ENCODE measurements at regions not wholly inside any gene's neighbourhood (a gene's known extent, or its start where the extent isn't known, plus 50 kb on each side); places are given as distances from the start of the nearest gene placed in this dataset.

GRCh38 chr2:192298664-192299063 lies 103.9 kb upstream of the TMEFF2 start:
- H3K27ac ChIP-seq (ENCODE audit: low read length in 2 of 2) = no peak overlapping the region
- intact Hi-C loops (cut with micrococcal nuclease) = no loop called here
- H3K27me3 Mint-ChIP-seq = no peaks in the 10 kb centered on the region
- no peak for DNase-seq
- H3K27ac Mint-ChIP-seq = no peak overlapping the region
- TF ChIP-seq, protein P1, sequence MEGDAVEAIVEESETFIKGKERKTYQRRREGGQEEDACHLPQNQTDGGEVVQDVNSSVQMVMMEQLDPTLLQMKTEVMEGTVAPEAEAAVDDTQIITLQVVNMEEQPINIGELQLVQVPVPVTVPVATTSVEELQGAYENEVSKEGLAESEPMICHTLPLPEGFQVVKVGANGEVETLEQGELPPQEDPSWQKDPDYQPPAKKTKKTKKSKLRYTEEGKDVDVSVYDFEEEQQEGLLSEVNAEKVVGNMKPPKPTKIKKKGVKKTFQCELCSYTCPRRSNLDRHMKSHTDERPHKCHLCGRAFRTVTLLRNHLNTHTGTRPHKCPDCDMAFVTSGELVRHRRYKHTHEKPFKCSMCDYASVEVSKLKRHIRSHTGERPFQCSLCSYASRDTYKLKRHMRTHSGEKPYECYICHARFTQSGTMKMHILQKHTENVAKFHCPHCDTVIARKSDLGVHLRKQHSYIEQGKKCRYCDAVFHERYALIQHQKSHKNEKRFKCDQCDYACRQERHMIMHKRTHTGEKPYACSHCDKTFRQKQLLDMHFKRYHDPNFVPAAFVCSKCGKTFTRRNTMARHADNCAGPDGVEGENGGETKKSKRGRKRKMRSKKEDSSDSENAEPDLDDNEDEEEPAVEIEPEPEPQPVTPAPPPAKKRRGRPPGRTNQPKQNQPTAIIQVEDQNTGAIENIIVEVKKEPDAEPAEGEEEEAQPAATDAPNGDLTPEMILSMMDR (IDR thresholded peaks at IDR 0.05) = no peak
- TF ChIP-seq EZH2 (IDR thresholded peaks at IDR 0.05; ENCODE audit: borderline replicate concordance, insufficient read depth, low read depth, low read length, poor library complexity, severe bottlenecking) = no peak
- ATAC-seq (ENCODE audit: low read depth) = no peak
- H3K4me1 ChIP-seq (ENCODE audit: control insufficient read depth in 2 of 2, insufficient read depth in 2 of 2, low read length in 2 of 2) = no peaks in the 10 kb centered on the region
- H3K9ac ChIP-seq (ENCODE audit: low read length) = no peak overlapping the region
- WGBS (ENCODE audit: insufficient coverage) = no CpG with 5 or more reads among the region's 3 CpGs
- H3K27me3 ChIP-seq (replicated peaks in 1 of 4; ENCODE audit: control extremely low read depth in 1 of 4, control insufficient read depth in 3 of 4, insufficient read depth in 4 of 4, low read length in 3 of 4) = no peaks in the 10 kb centered on the region
- ChIA-PET CTCF (no interaction called here), POLR2A (no interaction called here)
- H3K79me2 ChIP-seq (ENCODE audit: control insufficient read depth, insufficient read depth, low read length) = no peaks in the 10 kb centered on the region
- H4K20me1 ChIP-seq (ENCODE audit: control insufficient read depth, insufficient read depth, low read length, poor library complexity, severe bottlenecking) = no peaks in the 10 kb centered on the region
- no peaks in the 10 kb centered on the region for H3K9me3 Mint-ChIP-seq (ENCODE audit: insufficient read depth)
- H3K4me3 ChIP-seq (ENCODE audit: control extremely low read depth in 1 of 5, extremely low read depth in 1 of 5, insufficient read depth in 1 of 5, low read depth in 2 of 5, low read length in 4 of 5) = no peak overlapping the region
- no peaks in the 10 kb centered on the region for H3K4me1 Mint-ChIP-seq
- no peak overlapping the region for H3K4me2 ChIP-seq (replicated peaks; ENCODE audit: low read depth, low read length, poor library complexity, severe bottlenecking)
- H3K9me3 ChIP-seq (ENCODE audit: control extremely low read depth in 1 of 3, control insufficient read depth in 2 of 3, insufficient read depth in 1 of 3, low read length in 2 of 3) = no peaks in the 10 kb centered on the region
- no peaks in the 10 kb centered on the region for H3K36me3 ChIP-seq (replicated peaks in 1 of 2; ENCODE audit: control extremely low read depth in 1 of 2, control insufficient read depth in 1 of 2, extremely low read depth in 1 of 2, insufficient read depth in 2 of 2, low read length in 1 of 2)
- H3K4me3 Mint-ChIP-seq = no peak overlapping the region
- H2AFZ ChIP-seq (ENCODE audit: insufficient read depth, low read depth, low read length, poor library complexity, severe bottlenecking) = no peak overlapping the region

DNA sequence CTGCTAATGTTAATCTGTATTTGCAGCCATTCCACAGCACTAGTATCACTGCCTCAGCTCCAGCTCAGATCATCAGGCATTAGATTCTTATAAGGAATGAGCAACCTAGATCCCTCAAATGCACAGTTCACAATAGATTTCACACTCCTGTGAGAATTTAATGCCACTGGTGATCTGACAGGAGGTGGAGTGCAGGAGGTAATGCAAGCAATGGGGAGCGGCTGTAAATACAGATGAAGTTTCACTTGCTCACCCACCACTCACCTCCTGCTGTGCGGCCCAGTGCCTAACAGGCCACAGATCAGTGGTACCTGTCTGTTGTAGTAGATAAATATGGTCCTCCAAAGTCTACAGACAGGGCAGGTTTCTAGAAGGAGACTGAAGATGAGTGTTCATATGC lies 97.7 kb upstream of the TMEFF2 start:
- Histone ChIP-seq H3K9ac (ENCODE audit: low read length) (no peak overlapping the region), H3K4me1 (ENCODE audit: control insufficient read depth in 2 of 2, insufficient read depth in 2 of 2, low read length in 2 of 2) (no peaks in the 10 kb centered on the region), H3K79me2 (ENCODE audit: control insufficient read depth, insufficient read depth, low read length) (no peaks in the 10 kb centered on the region), H3K27ac (ENCODE audit: low read length in 2 of 2) (no peak overlapping the region), H3K4me3 (ENCODE audit: control extremely low read depth in 1 of 5, extremely low read depth in 1 of 5, insufficient read depth in 1 of 5, low read depth in 2 of 5, low read length in 4 of 5) (no peak overlapping the region), H3K27me3 (replicated peaks in 1 of 4; ENCODE audit: control extremely low read depth in 1 of 4, control insufficient read depth in 3 of 4, insufficient read depth in 4 of 4, low read length in 3 of 4) (no peaks in the 10 kb centered on the region), H2AFZ (ENCODE audit: insufficient read depth, low read depth, low read length, poor library complexity, severe bottlenecking) (no peak overlapping the region), H3K9me3 (ENCODE audit: control extremely low read depth in 1 of 3, control insufficient read depth in 2 of 3, insufficient read depth in 1 of 3, low read length in 2 of 3) (no peaks in the 10 kb centered on the region), H4K20me1 (ENCODE audit: control insufficient read depth, insufficient read depth, low read length, poor library complexity, severe bottlenecking) (no peaks in the 10 kb centered on the region), H3K36me3 (replicated peaks in 1 of 2; ENCODE audit: control extremely low read depth in 1 of 2, control insufficient read depth in 1 of 2, extremely low read depth in 1 of 2, insufficient read depth in 2 of 2, low read length in 1 of 2) (no peaks in the 10 kb centered on the region), H3K4me2 (replicated peaks; ENCODE audit: low read depth, low read length, poor library complexity, severe bottlenecking) (no peak overlapping the region)
- ATAC-seq (ENCODE audit: low read depth) (no peak), DNase-seq (no peak)
- ChIA-PET POLR2A (no interaction called here), CTCF (no interaction called here)
- WGBS (ENCODE audit: insufficient coverage) = no CpG with 5 or more reads among the region's 2 CpGs
- H3K27me3 Mint-ChIP-seq = no peaks in the 10 kb centered on the region
- H3K27ac Mint-ChIP-seq = no peak overlapping the region
- H3K9me3 Mint-ChIP-seq (ENCODE audit: insufficient read depth) = no peaks in the 10 kb centered on the region
- intact Hi-C loops (cut with micrococcal nuclease) = no loop called here
- no peaks in the 10 kb centered on the region for H3K4me1 Mint-ChIP-seq
- TF ChIP-seq EZH2 (IDR thresholded peaks at IDR 0.05; ENCODE audit: borderline replicate concordance, insufficient read depth, low read depth, low read length, poor library complexity, severe bottlenecking) = no peak
- TF ChIP-seq, protein P1 (IDR thresholded peaks at IDR 0.05) = no peak
- H3K4me3 Mint-ChIP-seq = no peak overlapping the region

Data from B cell (primary cell).